ENCODE measurements at regions not wholly inside any gene's neighbourhood (a gene's known extent, or its start where the extent isn't known, plus 50 kb on each side); places are given as distances from the start of the nearest gene placed in this dataset.

GRCh38 chr15:39167164-39168058 lies 413.5 kb upstream of the THBS1 start:
- DNase-seq (ENCODE audit: insufficient read length, low spot score): no peak
- TF ChIP-seq CTCF (IDR thresholded peaks at IDR 0.05; ENCODE audit: insufficient read depth, missing control alignments): no peak
- FAIRE-seq: no peak

- FAIRE-seq: no peak
- no peak for DNase-seq (ENCODE audit: insufficient read length, low spot score)
- peak; percentile 50 for TF ChIP-seq CTCF (IDR thresholded peaks at IDR 0.05; ENCODE audit: insufficient read depth, missing control alignments)
These were observed 408.9 kb upstream of the THBS1 start for GRCh38 chr15:39171944-39172368.

GRCh38 chr15:39172380-39173281 lies 408.2 kb upstream of the THBS1 start:
- FAIRE-seq: no peak
- no peak for DNase-seq (ENCODE audit: insufficient read length, low spot score)
- no peak for TF ChIP-seq CTCF (IDR thresholded peaks at IDR 0.05; ENCODE audit: insufficient read depth, missing control alignments)

GRCh38 chr15:39173426-39173825 lies 407.5 kb upstream of the THBS1 start:
- DNase-seq (ENCODE audit: insufficient read length, low spot score): no peak
- no peak for TF ChIP-seq CTCF (IDR thresholded peaks at IDR 0.05; ENCODE audit: insufficient read depth, missing control alignments)
- FAIRE-seq: no peak

- no peak for FAIRE-seq
These were observed 406.5 kb upstream of the THBS1 start for GRCh38 chr15:39174332-39174731.

GRCh38 chr15:39176030-39176429 lies 404.8 kb upstream of the THBS1 start:
- TF ChIP-seq CTCF (IDR thresholded peaks at IDR 0.05; ENCODE audit: insufficient read depth, missing control alignments): no peak
- DNase-seq (ENCODE audit: insufficient read length, low spot score) (no peak), FAIRE-seq (no peak)

More at GRCh38 chr15:39174332-39174731, 406.5 kb upstream of the THBS1 start:
- TF ChIP-seq CTCF (IDR thresholded peaks at IDR 0.05; ENCODE audit: insufficient read depth, missing control alignments): no peak
- DNase-seq (ENCODE audit: insufficient read length, low spot score): no peak

All from D721Med (cell line).